GM12878 (cell line): ENCODE measurements at regions not wholly inside any gene's neighbourhood (a gene's known extent, or its start where the extent isn't known, plus 50 kb on each side); places are given as distances from the start of the nearest gene placed in this dataset.

Source experiments
- ATAC-seq: fragments of 200-7000 bp; cut with Tn5 transposase; 3 replicates; pipeline ENCODE4 v1.9.1; 2020; ENCODE audit warnings: mild to moderate bottlenecking, moderate library complexity
- BruUV-seq: library from RNA; stranded (reverse); fragments of 400-500 nt; replicated peaks from 2 replicates; lab custom pipeline; 2021; lab: Mats Ljungman, UMichigan
- CTCF ChIA-PET: fragments of 300-600 bp; sonication (Branson Sonifier 250); formaldehyde crosslinking; extraction: SDS; loops from one replicate; lab custom pipeline; 2021; ENCODE audit warnings: inconsistent platforms; lab: Yijun Ruan, JAX
- POLR2A ChIA-PET: fragments of 350-600 bp; formaldehyde crosslinking; extraction: SDS; loops from one replicate; lab custom pipeline; 2021; ENCODE audit warnings: inconsistent platforms; lab: Charles Lee
- RAD21 ChIA-PET: fragments of 300-600 bp; sonication (Branson Sonifier 250); formaldehyde crosslinking; loops from one replicate; lab custom pipeline; 2023; ENCODE audit warnings: antibody characterized with exemption; ENCODE audit not compliant: unreplicated experiment; lab: Charles Lee
- SMC1A ChIA-PET: fragments of 300-600 bp; sonication (Branson Sonifier 250); formaldehyde crosslinking; loops from one replicate; lab custom pipeline; 2023; ENCODE audit not compliant: unreplicated experiment, uncharacterized antibody; lab: Charles Lee
- DNase-seq: peaks from one replicate; pipeline ENCODE4 v3.0.0-alpha.2; 2011; ENCODE audit warnings: low read depth, low spot score
- FAIRE-seq: peaks from 3 replicates; lab custom pipeline; 2011; peaks lifted over from hg19 to GRCh38; lab: Jason Lieb, UNC
- H2AFZ ChIP-seq: 2 replicates; pipeline ENCODE4 v1.6.0; 2011; ENCODE audit warnings: low read depth, low read length, control low read depth; ENCODE audit not compliant: control insufficient read depth
- H3K27ac ChIP-seq: 2 replicates; pipeline ENCODE4 v1.5.1; 2011; ENCODE audit warnings: control low read depth; ENCODE audit not compliant: control insufficient read depth, insufficient read depth
- H3K27me3 ChIP-seq, 2 experiments: replicated peaks in 1 of 2; 2 replicates each; pipeline versions ENCODE4 v1.6.0 to v1.6.1; 2011; ENCODE audit warnings: low read length in 1 of 2; ENCODE audit not compliant: control insufficient read depth in 2 of 2, insufficient read depth in 2 of 2
- H3K36me3 ChIP-seq, 2 experiments: 2 replicates each; pipeline ENCODE4 v1.5.1; 2011; ENCODE audit warnings: low read length in 1 of 2; ENCODE audit not compliant: control insufficient read depth in 2 of 2, insufficient read depth in 2 of 2
- H3K4me1 ChIP-seq: 2 replicates; pipeline ENCODE4 v1.6.1; 2011; ENCODE audit warnings: mild to moderate bottlenecking, low read length, moderate library complexity, mixed read lengths; ENCODE audit not compliant: control insufficient read depth, insufficient read depth
- H3K4me2 ChIP-seq: 2 replicates; pipeline ENCODE4 v1.6.0; 2011; ENCODE audit warnings: control low read depth; ENCODE audit not compliant: control insufficient read depth, insufficient read depth
- H3K4me3 ChIP-seq: fragments of 200-600 bp; sonication (generic); 2 replicates; pipeline ENCODE4 v1.5.1; 2016
- H3K79me2 ChIP-seq: 2 replicates; pipeline ENCODE4 v1.6.0; 2011; ENCODE audit warnings: low read length; ENCODE audit not compliant: control insufficient read depth, insufficient read depth
- H3K9ac ChIP-seq: 2 replicates; pipeline ENCODE4 v1.8.0; 2011; ENCODE audit warnings: low read length, control low read depth, mixed read lengths; ENCODE audit not compliant: control insufficient read depth, insufficient read depth
- H3K9me3 ChIP-seq: replicated peaks from 3 replicates; pipeline ENCODE4 v1.5.1; 2011; ENCODE audit warnings: mild to moderate bottlenecking, low read length; ENCODE audit not compliant: control insufficient read depth, insufficient read depth
- H4K20me1 ChIP-seq: 2 replicates; pipeline ENCODE4 v1.6.0; 2011; ENCODE audit not compliant: control insufficient read depth, insufficient read depth
- MTA2 ChIP-seq: fragments of 450-650 bp; IDR thresholded peaks from 2 replicates; pipeline ENCODE4 v1.6.1; 2016; ENCODE audit warnings: low read depth, mild to moderate bottlenecking, moderate library complexity
- MYC ChIP-seq: IDR thresholded peaks from 2 replicates; pipeline ENCODE4 v1.6.1; 2011; ENCODE audit warnings: mild to moderate bottlenecking, low read length, moderate library complexity, inconsistent platforms; ENCODE audit not compliant: insufficient read depth, insufficient replicate concordance, insufficient read length, severe bottlenecking
- ZBTB40 ChIP-seq: fragments of 450-650 bp; IDR thresholded peaks from 2 replicates; pipeline ENCODE4 v1.6.1; 2016; ENCODE audit warnings: mild to moderate bottlenecking, moderate library complexity, borderline replicate concordance
- ZNF274 ChIP-seq: IDR thresholded peaks from one replicate; pipeline ENCODE4 v1.8.0; 2011; ENCODE audit not compliant: insufficient read length, insufficient read depth
- WGBS: methylation state at CpG from one replicate; pipeline ENCODE4 v1.1.6; 2016; ENCODE audit warnings: low lambda C conversion rate; ENCODE audit not compliant: insufficient replicate concordance, insufficient coverage; ENCODE audit errors: missing lambda C conversion rate; 5-methylcytosine and 5-hydroxymethylcytosine counted together
- in situ Hi-C: fragments of 300-500 bp; cut with MboI; formaldehyde crosslinking; loops from 9 replicates; pipeline ENCODE4 v1.14.3; 2018; ENCODE audit warnings: mixed read lengths
- intact Hi-C: fragments of 100-400 bp; cut with micrococcal nuclease; formaldehyde crosslinking; loops from one replicate; pipeline ENCODE4 v1.14.2; 2022; ENCODE audit not compliant: unreplicated experiment

GRCh38 chr3:159922193-159922840, 66.3 kb upstream of the IL12A start:
- H3K27me3 ChIP-seq = no peaks in the 10 kb centered on the region
- peaks cover 4% of the 10 kb centered on the region for H3K9me3 ChIP-seq
- TF ChIP-seq ZBTB40 = 0 out of 2 replicates have a peak, but pooled peaks have one; percentile 14
- no peak for TF ChIP-seq MYC
- TF ChIP-seq MTA2 = 0 out of 2 replicates have a peak, but pooled peaks have one; percentile 38
- no peak for TF ChIP-seq ZNF274
- no peaks in the 10 kb centered on the region for H3K79me2 ChIP-seq
- ChIA-PET CTCF (interaction anchor here (0.7 to 6.9 kb wide), 12 partner anchors 10 to 536 kb away, joined by 3 to 52 read pairs (median 5); partner anchors contain the start of gene IL12A), RAD21 (interaction anchor here (0.9 to 3.2 kb wide), 6 partner anchors 8 to 87 kb away, joined by 3 to 18 read pairs (median 4); partner anchors contain the start of gene IL12A), SMC1A (interaction anchor here (0.6 to 6.4 kb wide), 21 partner anchors 9 to 104 kb away, joined by 3 to 55 read pairs (median 5); partner anchors contain the start of gene IL12A), POLR2A (interaction anchor here (1.2 to 3.2 kb wide), 3 partner anchors 16 to 21 kb away, joined by 3 to 17 read pairs (median 3); no protein-coding TSS in a partner anchor)
- ATAC-seq (peak; percentile 37), FAIRE-seq (no peak), DNase-seq (no peak)
- 18% methylated on average over 4 of the region's 4 CpGs for WGBS
- H3K9ac ChIP-seq = peak overlapping the region; percentile 54; the same call in 1 of the 2 replicates
- H3K36me3 ChIP-seq = no peaks in the 10 kb centered on the region
- intact Hi-C loops = loop anchor here (2.0 kb wide), 2 partner anchors 42 to 66 kb away; partner anchors contain the start of gene IL12A
- H3K4me1 ChIP-seq = peaks cover 46% of the 10 kb centered on the region
- H3K4me3 ChIP-seq = no peak overlapping the region
- H3K4me2 ChIP-seq = peak overlapping the region; percentile 70
- no peaks in the 10 kb centered on the region for H4K20me1 ChIP-seq
- peak overlapping the region; percentile 85 for H2AFZ ChIP-seq
- no TSS peak for BruUV-seq
- in situ Hi-C loops = no loop called here
- H3K27ac ChIP-seq = peak overlapping the region; percentile 91
